Non-pigmented ciliary epithelial cell (primary cell): ENCODE measurements at regions not wholly inside any gene's neighbourhood (a gene's known extent, or its start where the extent isn't known, plus 50 kb on each side); places are given as distances from the start of the nearest gene placed in this dataset.

Experiments
- DNase-seq: peaks from one replicate; pipeline ENCODE4 v3.0.0-alpha.2; 2010; ENCODE audit warnings: low read depth

DNA sequence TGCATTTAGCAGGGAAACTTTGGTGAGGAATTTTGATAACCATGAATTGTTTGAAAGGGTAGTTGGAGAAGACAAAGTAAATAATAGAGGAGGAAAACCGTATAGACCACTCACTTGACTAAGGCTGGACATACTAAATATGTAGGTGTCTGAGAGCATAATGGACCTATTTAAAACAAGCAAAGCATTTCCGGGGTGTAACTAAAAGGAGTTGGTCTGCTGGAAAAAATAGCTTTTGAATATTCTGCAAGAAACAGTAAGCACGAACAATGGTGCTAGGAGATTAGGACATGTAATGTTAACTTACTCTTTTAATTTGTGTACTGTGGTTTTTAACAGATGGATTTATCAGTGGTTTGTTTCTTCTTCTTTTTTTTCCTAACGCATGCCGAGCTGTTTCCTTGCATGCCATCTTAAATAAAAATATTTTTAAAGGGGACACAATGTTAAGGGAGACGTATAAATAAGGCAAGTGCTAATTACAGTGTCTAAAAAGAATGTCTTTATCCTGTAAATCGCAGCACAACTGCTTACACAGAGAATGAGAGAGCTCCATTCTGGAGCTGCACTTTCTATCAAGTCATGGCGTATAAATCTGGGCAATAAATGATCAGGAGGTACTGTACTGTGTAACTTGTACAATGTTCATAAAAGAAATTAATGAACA lies 492.1 kb downstream of the LMO4 start:
- DNase-seq, result no peak

DNA sequence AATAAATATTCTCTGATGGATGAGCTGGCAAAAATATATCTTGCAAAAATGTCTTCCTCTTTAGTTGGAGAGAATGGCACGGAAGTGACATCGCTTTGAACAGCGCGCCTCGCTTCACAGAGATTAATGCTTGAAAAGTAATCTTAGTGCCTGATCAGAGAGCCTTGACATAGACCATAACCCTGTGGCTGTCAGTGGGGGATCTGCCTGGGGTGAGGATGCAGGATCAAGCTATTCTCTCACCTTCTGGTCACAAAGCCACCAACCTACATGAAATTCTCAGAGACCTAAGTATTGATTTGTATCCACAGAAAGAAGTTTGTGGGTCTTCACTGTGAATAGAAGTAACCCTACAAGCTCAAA lies 492.6 kb downstream of the LMO4 start:
- DNase-seq, result no peak

DNA sequence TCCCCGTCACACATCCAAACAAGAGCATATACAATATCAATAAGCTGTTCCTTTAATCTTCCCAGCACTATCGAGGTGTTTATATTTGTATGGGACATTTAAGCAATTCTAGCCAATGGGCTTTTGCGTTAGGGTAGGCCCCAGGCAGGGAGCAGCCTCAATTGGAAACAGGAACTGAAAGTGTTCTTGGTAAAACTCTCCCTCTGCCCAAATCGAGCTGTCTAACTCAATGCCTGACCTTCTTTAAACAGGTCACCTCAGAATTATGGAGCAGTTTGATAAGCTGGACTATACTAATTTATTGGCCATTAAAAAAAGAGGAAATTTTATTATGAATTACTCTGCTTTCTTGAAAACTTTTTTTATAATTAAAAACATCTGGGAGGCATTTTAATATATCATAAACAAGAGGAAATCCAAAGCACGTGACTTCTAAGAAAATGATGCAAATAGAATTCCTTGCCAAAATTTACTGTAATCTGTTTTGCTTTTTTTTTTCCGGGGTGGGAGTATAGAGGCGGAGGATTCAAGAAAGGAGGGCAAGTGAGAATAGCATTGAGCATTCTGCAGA lies 498.1 kb downstream of the LMO4 start:
- DNase-seq, result no peak

DNA sequence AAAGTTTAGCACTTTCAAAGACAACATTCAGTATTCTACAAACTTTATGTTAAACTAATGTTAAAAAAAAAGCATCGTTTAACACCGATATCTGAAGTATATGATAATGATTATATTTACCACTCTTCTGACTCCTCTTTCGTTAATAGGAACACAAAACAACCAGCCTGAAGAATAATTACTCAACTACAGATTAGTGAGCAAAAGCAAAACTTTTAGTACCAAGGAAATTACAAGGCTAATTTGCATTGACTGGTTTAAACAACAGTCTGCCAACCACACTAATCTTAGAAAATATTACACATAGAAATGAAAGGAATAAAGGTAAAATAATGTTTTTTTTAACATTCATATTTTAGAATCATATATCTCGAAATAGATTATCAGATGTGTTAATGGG lies 500.7 kb downstream of the LMO4 start:
- no peak for DNase-seq

DNA sequence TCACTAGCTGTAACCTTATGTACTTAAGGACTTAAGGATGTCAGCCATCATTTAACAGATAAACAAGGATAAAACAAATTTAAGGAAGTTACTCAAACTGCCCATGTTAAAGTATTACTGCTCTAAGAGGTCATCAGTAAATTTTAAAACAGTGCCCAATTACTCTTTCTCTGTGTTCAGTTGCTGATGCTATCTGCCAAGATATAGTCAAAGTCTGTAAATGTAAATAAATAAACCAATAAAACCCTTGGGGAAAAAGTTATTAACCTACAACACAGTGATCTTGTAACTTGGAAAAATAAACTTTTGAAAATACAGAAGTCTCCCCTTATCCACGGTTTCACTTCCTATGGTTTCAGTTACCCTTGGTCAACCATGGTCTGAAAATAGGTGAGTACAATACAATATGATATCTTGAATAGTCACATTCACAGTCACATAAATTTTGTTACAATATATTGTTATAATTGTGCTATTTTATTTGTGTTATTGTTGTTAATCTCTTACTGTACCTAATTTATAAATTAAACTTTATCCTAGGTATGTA lies 501.8 kb downstream of the LMO4 start:
- DNase-seq, result no peak

DNA sequence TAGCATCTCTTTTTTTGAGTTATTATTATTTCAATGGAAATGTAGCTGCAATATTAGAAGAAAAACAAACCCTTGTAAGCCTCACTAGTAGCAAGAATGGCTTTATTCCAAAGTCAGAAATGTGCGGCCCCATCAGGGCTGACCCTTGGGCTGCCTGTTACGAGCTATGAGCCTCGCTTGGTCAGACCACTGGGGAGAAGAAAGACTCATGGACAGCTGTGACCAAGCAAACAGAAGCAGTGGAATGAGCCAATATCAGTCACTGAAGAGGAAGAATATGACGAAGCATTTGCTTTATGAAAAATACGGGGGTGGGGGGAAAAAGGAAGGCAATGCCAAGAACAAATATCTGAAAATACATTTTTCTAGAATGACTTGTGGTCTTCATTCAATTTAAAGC lies 504.5 kb downstream of the LMO4 start:
- DNase-seq, result peak; percentile 14

DNA sequence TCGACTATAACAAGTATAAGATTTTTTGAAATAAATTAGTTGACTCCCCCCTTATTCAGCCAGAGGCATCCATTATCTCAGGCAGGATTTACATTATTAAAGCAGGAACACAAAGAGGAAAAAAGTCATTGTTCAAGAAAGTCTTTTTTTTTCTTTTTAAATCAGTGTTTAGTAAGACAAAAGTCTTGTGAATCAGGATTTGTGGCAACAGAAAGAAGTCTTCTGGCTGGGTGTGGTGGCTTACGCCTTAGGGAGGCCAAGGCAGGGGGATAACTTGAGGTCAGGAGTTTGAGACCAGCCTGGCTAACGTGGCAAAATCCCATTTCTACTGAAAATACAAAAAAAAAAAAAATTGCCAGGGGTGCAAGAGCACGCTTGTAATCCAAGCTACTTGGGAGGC lies 505.5 kb downstream of the LMO4 start:
- no peak for DNase-seq

DNA sequence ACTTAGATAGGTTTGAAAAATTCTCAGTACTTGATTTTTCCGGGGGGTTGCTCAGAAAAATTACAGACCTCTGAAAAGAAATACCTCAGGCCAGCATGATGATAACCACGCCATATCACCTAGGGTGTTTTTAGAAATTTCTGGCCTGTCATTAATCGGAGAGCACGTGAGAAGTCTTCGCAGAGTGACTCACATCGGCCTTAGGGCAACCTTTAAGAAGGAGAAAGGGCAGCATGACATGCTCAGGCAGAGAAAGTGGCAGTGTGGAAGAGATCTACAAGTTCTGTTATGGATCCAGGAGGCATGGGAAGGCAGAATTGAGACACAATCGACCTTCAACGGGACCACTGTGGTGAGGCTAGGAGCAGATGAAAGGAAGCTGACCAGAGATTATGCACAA lies 506.3 kb downstream of the LMO4 start:
- no peak for DNase-seq

DNA sequence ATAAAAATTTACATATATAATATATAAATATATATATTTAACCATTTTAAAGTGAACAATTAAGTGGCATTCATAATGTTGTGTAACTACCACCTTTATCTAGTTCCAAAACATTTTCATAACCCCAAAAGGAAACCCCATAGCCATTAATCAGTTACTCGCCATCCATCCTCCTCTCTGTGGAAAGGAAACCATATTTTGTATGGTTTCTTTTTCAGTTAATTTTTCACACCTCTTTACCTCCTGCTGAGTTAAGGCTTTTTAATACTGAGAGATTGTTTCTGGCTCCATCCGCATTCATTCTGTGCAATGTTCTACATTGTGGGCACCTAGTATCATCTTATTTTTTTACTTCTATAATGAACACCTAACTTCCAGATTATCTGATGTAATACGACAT lies 512.1 kb downstream of the LMO4 start:
- DNase-seq, result no peak

DNA sequence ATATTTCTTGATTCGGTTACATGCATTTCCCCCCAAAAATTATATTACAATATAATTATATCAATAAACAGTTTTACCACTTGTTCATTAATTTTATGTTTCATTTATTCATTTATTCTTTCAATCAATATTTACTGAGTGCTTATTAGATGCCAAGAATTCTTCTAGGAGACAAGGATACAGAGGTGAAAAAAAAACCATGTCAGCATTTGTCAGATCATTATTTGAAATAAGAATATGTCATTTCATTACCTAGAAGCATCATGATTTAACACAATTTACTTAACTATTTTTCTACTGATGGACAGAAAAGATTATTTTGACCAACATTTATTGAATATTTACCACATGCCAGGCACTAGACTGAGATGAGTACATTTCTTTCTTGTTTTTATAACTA lies 512.7 kb downstream of the LMO4 start:
- DNase-seq, result no peak

DNA sequence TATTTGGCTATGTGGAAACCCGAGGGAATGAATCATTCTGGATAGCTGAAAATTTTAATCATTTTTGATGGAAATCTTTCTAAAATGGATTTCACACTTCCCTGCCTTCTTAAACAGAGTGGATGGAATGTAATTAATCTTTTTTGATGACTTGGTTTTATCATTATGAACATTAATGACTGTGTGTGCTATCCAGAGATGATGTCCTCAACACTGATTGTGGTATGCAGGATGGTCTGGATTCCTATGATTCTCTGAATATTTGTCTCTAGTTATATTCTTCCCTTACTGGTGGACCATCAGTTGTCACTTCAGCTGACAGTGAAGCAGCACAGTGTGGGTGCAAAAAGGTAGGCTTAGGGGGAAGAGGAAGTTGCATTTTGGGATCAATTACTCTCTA lies 513.5 kb downstream of the LMO4 start:
- no peak for DNase-seq

DNA sequence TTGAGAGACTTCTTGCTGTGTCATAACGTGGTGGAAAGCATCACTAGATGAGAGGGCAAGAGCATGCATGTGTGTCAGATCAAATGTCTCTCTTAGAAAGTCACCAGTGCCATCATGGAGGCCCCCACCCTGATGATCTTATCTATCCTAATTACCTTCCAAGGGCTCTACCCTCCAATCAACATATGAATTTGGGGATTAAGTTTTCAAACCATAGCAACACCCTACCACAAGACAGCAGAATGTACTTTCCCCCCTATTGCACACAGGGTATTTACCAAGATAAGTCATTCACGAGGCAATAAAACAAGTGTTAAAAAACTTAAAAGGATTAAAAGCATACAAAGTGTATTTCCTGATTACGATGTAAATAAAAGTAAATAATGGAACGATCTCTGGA lies 515.6 kb downstream of the LMO4 start:
- DNase-seq, result no peak

DNA sequence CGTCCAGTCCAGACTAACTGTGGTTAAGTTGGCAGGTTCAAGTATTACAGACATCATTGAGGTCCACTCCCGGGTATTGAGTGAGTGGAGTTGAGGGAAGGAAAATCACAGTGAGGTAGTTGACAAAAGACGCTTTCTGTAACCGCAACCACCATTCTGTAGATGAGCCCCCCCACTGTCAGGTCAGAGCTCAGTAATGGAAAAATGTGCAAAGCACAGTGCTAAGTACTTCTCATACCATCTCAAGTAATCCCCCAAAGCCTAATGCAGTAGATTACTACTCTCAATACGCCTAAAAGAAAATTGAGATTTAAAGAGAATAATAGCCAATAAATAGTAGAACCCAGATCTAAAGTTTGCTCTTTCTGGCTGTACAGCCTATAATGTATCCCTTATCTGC lies 522.8 kb downstream of the LMO4 start:
- no peak for DNase-seq

DNA sequence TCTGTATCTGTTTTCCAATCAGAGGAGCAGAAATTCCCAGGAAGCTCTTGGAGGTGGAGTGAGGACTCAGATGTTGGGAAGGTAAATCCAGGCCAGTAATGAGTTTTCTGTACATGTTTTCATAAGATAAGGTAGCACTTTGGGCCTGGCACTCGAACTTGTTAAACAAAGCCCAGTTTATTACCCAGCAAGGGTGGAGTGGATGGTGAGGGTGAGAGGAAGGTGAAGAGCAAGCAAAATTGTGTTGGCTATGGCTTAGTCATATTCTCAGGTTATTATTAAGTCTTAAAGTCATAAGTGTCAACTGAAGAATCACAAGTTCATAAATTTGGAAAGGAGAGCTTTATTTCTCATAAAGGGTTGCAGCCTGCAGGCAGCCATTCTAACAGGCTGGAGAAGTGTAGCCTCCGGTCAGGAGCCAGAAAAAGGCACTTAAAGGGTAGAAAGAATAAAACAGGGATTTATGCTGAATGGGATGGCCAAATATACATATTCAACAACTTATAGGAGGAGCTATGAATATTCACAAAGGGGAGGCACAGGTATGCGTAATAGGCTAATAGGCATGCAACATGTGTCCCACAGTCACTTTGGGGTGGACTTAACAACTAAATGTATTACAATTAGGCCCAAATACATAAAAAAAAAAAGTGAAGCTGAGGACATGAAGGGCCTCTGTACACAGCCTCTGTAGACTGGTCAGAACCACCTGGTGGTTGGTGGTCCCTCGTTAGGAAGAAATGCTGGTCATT lies 523.9 kb downstream of the LMO4 start:
- no peak for DNase-seq

DNA sequence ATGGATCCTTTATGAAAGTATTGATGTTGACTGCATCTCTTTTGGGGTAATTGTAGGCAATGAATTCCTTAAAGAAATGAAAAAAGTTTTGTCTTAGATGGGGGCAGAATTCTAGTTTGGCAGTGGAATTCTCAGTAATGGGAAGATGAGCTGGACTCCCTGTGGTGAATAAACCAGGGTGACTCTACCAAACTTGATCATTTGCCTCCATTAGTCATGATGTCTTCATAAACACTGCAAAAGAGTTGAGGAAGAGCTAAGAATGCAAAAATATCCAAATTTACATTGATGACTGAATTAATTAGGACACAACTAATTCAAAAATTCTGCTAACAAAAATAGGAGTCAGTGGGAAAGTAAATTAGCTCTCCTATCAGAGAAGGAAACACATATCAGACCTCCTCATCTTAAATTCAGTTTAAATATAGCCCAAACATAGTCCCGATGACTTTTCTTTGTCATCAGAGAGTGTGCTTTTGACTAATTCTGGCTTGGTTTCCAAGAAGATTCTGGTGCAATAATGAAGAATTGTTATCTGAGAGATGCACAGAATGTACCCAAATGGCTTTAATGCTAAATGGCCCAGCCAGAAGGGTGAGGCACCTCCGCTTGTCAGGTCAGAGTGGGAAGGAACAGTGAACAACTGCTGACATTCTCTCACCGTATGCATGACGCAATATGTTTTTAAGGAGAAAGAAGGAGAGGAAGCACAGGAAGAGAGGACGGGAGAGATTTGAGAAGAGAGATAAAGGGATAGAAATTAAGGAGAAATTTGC lies 525.1 kb downstream of the LMO4 start:
- DNase-seq, result no peak

DNA sequence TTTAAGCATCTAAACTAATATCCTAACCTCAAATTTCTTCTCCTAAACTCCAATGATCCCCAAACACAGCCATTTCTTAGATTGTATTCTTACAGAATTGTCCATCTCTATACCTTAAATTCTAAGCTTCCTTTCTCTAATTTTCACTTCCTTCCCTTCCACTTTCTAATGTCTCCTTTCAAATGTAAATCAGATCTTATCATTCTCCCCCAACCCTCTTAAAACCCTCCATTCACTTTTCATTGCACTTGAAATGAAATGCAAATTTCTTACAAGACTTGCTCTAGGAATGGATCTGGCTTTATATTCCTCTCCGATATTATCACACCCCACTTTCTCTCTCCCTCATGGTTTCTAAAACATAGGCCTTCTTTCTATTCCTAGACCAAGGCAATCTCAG lies 534.6 kb downstream of the LMO4 start:
- no peak for DNase-seq

DNA sequence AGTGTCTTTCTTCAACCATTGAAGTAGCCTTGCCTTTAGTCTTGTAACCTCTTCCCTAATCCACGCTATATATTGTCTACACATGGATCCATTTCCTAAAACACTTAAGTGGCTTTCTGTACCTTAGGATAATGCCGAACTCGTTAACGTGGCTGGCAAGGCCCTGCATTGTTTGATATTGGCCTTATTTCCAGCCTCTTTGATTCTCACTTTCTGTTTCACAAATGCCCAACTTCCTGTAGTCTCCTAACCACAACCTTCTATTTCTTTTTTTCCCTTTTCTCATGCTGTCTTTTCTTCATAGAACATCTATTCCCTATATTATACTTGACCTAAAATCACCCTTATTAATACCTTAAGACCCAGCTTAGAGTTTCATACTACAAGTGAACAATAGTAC lies 536.0 kb downstream of the LMO4 start:
- DNase-seq, result no peak

DNA sequence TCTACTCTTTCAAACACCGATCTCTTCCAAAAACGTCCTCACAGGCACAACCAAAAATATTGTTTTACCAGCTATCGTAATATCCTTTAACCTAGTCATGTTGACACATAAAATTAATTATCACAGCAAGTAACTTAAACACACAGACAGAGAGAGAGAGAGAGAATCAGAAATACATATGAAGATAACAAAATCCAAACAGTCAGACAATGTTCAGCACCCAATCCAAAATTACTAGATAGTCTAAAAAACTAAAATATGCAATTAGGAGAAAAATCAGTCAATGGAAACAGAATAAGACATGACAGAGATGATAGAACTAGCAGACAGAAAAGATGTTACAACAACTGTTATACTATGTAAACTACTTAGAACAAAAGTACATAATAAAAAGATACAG lies 537.7 kb downstream of the LMO4 start:
- no peak for DNase-seq

DNA sequence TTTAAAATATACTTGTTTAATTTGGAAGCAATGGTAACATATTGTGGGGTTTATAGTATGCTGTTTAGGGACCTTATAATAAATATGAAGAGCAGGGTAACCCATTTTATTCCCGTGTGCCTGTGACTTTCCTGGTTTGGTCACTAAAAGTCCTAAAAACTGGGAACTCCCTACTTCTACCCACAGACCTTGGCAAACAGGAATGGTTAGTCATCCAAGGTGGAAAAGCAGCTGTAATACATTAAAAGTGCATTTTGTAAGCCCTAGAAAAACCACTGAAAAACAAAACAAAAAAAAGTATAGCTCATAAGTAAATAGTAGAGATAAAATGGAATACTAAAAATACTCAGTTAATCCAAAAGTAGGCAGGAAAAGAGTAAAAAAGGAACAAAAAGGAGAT lies 538.9 kb downstream of the LMO4 start:
- DNase-seq, result no peak

DNA sequence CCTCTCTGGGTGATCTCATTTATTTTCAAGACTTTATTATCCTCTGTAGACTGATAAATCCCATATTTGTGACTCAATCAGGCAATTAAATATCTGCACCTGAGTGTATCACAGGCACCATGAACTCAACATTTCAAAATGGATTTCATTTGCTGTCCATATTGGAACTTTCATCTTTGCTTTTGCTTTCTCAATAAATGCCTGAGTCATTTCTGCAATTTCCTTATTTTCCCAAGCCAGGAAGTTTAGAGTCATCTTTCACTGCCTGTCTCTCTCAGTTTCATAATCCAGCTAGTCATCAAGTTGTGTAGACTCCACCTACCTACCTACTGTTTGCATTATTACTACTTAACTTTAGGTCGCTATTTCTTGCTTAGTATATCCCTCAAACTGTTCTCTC lies 540.9 kb downstream of the LMO4 start:
- DNase-seq, result peak; percentile 19

DNA sequence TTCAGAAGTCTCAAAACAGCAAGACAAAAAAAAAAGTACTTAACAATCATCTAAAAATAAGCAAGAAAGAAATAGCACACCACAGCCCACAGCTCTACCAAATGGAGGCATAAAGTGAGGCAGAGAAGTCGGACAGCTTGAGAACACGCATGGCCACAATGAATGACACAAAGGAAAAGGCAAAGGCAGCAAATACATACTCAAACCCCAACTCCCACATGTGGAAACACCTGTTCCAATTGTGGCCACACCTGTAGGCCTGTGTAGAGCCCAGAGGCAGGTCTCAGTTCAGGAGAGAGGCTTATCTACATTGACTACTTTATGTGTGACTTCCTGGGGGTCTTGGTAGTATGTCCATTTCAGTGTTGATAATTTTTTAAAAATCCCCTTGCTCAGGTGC lies 543.5 kb downstream of the LMO4 start:
- DNase-seq, result no peak

DNA sequence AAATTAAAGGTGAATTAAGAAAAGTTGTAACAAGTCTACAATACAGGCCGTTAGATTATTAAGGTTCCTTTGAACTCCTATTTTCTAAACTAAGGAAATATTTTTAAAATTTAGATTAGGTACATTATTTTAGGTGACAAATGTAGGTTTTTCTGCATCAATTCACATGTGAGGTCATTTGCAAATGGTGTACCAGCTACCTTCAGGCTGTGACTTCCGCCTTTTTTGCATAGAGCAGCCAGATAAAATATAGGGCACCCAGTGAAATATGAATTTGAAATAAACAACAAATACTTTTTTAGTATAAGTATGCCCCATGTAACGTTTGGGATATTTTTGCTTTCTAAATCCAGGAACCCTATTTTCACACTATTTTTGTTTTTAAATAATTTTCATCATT lies 544.0 kb downstream of the LMO4 start:
- DNase-seq, result no peak

DNA sequence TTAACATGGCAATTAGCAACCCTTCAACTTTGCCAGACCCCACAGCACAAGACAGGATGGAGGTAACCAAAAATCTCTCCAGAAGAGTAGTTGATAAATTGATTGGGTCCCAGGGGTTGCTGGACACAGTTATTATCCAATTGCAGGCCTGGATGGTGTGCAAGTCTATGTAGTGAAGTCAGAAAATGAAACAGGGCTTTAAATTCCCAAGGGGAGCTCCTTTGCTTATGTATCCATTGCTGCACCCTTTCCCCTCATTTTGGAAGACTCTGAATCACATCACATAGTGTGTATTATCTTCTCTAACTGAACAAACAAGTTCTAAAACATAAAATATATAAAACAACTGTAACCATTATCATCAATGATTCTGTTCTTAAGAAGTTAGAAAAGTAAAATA lies 550.2 kb downstream of the LMO4 start:
- no peak for DNase-seq
